GM12873 (cell line): ENCODE measurements at regions not wholly inside any gene's neighbourhood (a gene's known extent, or its start where the extent isn't known, plus 50 kb on each side); places are given as distances from the start of the nearest gene placed in this dataset.

Experiments
- CTCF ChIP-seq: IDR thresholded peaks from 2 replicates; pipeline ENCODE4 v1.5.1; 2012; ENCODE audit warnings: low read depth, mild to moderate bottlenecking, moderate library complexity, low read length, control low read depth; ENCODE audit not compliant: insufficient read depth; ENCODE audit errors: missing control alignments

- TF ChIP-seq CTCF = no peak
These were observed 831.5 kb upstream of the CELF4 start for GRCh38 chr18:38397094-38397493.

GRCh38 chr18:38386146-38386545, 820.5 kb upstream of the CELF4 start:
- TF ChIP-seq CTCF = no peak

- no peak for TF ChIP-seq CTCF
These were observed 804.4 kb upstream of the CELF4 start for GRCh38 chr18:38369772-38370690.

- no peak for TF ChIP-seq CTCF
These were observed 803.3 kb upstream of the CELF4 start for GRCh38 chr18:38368886-38369285.

GRCh38 chr18:38368246-38368645, 802.6 kb upstream of the CELF4 start:
- no peak for TF ChIP-seq CTCF

- peak; percentile 24 for TF ChIP-seq CTCF
These were observed 801.9 kb upstream of the CELF4 start for GRCh38 chr18:38367473-38367872.

GRCh38 chr18:38362286-38362792, 796.7 kb upstream of the CELF4 start:
- TF ChIP-seq CTCF = no peak
